Trophoblast cell (in vitro differentiated cells and primary cell): ENCODE measurements at regions not wholly inside any gene's neighbourhood (a gene's known extent, or its start where the extent isn't known, plus 50 kb on each side); places are given as distances from the start of the nearest gene placed in this dataset.
A peak's percentile ranks its signal among the peaks of the same experiment; 100 is the strongest.

ENCODE experiments used
- DNase-seq, 2 donors: peaks; one replicate each; pipeline ENCODE4 v3.0.0-alpha.2; 2016
- H2AFZ ChIP-seq: 2 replicates; pipeline ENCODE4 v1.6.1; 2013; ENCODE audit warnings: low read length, moderate library complexity, mild to moderate bottlenecking; ENCODE audit not compliant: insufficient read depth, poor library complexity
- H2AK5ac ChIP-seq: 2 replicates; pipeline ENCODE4 v1.6.1; 2013; ENCODE audit warnings: mild to moderate bottlenecking, low read length
- H2BK120ac ChIP-seq: 2 replicates; pipeline ENCODE4 v1.6.1; 2013; ENCODE audit warnings: low read length, mild to moderate bottlenecking, moderate library complexity; ENCODE audit not compliant: insufficient read depth, poor library complexity
- H2BK12ac ChIP-seq: 2 replicates; pipeline ENCODE4 v1.6.1; 2013; ENCODE audit warnings: mild to moderate bottlenecking, low read length, moderate library complexity
- H2BK5ac ChIP-seq: 2 replicates; pipeline ENCODE4 v1.6.1; 2013; ENCODE audit warnings: low read length, low read depth, moderate library complexity, mild to moderate bottlenecking; ENCODE audit not compliant: poor library complexity
- H3K14ac ChIP-seq: 2 replicates; pipeline ENCODE4 v1.6.1; 2013; ENCODE audit warnings: mild to moderate bottlenecking, low read length
- H3K18ac ChIP-seq: 2 replicates; pipeline ENCODE4 v1.6.1; 2013; ENCODE audit warnings: mild to moderate bottlenecking, low read length
- H3K23ac ChIP-seq: 2 replicates; pipeline ENCODE4 v1.6.1; 2013; ENCODE audit warnings: low read length
- H3K27ac ChIP-seq: 2 replicates; pipeline ENCODE4 v1.5.1; 2013; ENCODE audit warnings: low read depth, mild to moderate bottlenecking, inconsistent platforms, low read length, moderate library complexity
- H3K27me3 ChIP-seq: 2 replicates; pipeline ENCODE4 v1.6.1; 2013; ENCODE audit warnings: inconsistent platforms, mild to moderate bottlenecking, low read length, moderate library complexity; ENCODE audit not compliant: insufficient read depth
- H3K36me3 ChIP-seq, 2 experiments: 1 replicate in 1 of 2; 2 replicates in 1 of 2; pipeline ENCODE4 v1.6.1; 2013; ENCODE audit warnings: low read length in 2 of 2, mild to moderate bottlenecking in 2 of 2, moderate library complexity in 1 of 2; ENCODE audit not compliant: insufficient read depth in 2 of 2, control insufficient read depth in 1 of 2
- H3K4ac ChIP-seq: 2 replicates; pipeline ENCODE4 v1.6.1; 2013; ENCODE audit warnings: low read depth, mild to moderate bottlenecking, low read length, moderate library complexity
- H3K4me1 ChIP-seq, 2 experiments: 1 replicate in 1 of 2; 2 replicates in 1 of 2; pipeline ENCODE4 v1.6.1; 2013; ENCODE audit warnings: low read length in 2 of 2, mild to moderate bottlenecking in 2 of 2, moderate library complexity in 1 of 2; ENCODE audit not compliant: insufficient read depth in 2 of 2, control insufficient read depth in 1 of 2
- H3K4me2 ChIP-seq: 2 replicates; pipeline ENCODE4 v1.6.1; 2013; ENCODE audit warnings: inconsistent platforms, mild to moderate bottlenecking, low read length, moderate library complexity
- H3K4me3 ChIP-seq: 2 replicates; pipeline ENCODE4 v1.5.1; 2013; ENCODE audit warnings: mild to moderate bottlenecking, low read depth, low read length, inconsistent platforms
- H3K79me1 ChIP-seq: one replicate; pipeline ENCODE4 v1.6.1; 2013; ENCODE audit warnings: low read length
- H3K79me2 ChIP-seq: 2 replicates; pipeline ENCODE4 v1.6.1; 2013; ENCODE audit warnings: low read length, mild to moderate bottlenecking; ENCODE audit not compliant: control insufficient read depth, insufficient read depth, poor library complexity
- H3K9ac ChIP-seq: 2 replicates; pipeline ENCODE4 v1.6.1; 2013; ENCODE audit warnings: mild to moderate bottlenecking, low read length
- H3K9me3 ChIP-seq: 2 replicates; pipeline ENCODE4 v1.6.1; 2013; ENCODE audit warnings: low read depth, mild to moderate bottlenecking, control low read depth, inconsistent platforms, low read length; ENCODE audit not compliant: insufficient read depth
- H4K12ac ChIP-seq: 2 replicates; pipeline ENCODE4 v1.6.1; 2013; ENCODE audit warnings: low read depth, mild to moderate bottlenecking, low read length, moderate library complexity
- H4K8ac ChIP-seq: 2 replicates; pipeline ENCODE4 v1.6.1; 2013; ENCODE audit warnings: low read depth, mild to moderate bottlenecking, low read length, moderate library complexity
- H4K91ac ChIP-seq: one replicate; pipeline ENCODE4 v1.6.1; 2013; ENCODE audit warnings: low read depth, mild to moderate bottlenecking, low read length, moderate library complexity
- WGBS: extraction: QIAGEN DNeasy Blood & Tissue Kit; methylation state at CpG from one replicate; pipeline ENCODE4 v1.1.7; 2013; ENCODE audit warnings: missing lambda C conversion rate; ENCODE audit not compliant: insufficient read length, insufficient coverage; ENCODE audit errors: extremely low coverage; 5-methylcytosine and 5-hydroxymethylcytosine counted together

DNA sequence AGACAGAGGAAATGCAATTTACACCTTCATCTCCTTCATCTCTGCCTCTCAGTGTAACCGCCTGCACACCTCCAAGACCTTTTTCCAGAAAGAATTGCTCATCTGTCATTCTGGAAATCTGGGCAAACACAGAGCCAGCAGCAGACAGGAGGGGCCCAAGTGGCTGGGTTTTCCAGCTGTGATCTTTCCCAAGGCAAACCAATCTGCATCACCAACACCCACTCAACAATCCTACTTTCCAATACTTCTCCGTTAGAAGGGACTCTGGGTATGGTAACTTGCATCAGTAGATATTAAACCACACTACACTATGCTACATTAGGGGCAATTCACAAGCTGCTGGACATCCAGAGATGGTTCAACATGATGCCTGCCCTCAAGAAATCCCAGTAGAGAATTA, 781.8 kb upstream of the AUTS2 start:
- H2BK12ac ChIP-seq, result no peak overlapping the region
- no peak for DNase-seq
- no peak overlapping the region for H3K4me3 ChIP-seq
- H3K79me2 ChIP-seq, result no peaks in the 10 kb centered on the region
- H3K4me2 ChIP-seq, result no peak overlapping the region
- H3K14ac ChIP-seq, result no peak overlapping the region
- no peaks in the 10 kb centered on the region for H3K36me3 ChIP-seq
- no peak overlapping the region for H4K8ac ChIP-seq
- no peak overlapping the region for H3K9ac ChIP-seq
- H3K18ac ChIP-seq, result no peak overlapping the region
- no peaks in the 10 kb centered on the region for H3K9me3 ChIP-seq
- H3K27ac ChIP-seq, result no peak overlapping the region
- H2BK5ac ChIP-seq, result no peak overlapping the region
- H2BK120ac ChIP-seq, result no peak overlapping the region
- H3K4ac ChIP-seq, result no peak overlapping the region
- H4K12ac ChIP-seq, result no peak overlapping the region
- no peaks in the 10 kb centered on the region for H3K27me3 ChIP-seq
- no peak overlapping the region for H2AFZ ChIP-seq
- no peak overlapping the region for H4K91ac ChIP-seq
- H3K23ac ChIP-seq, result no peak overlapping the region
- no CpG with 5 or more reads among the region's 2 CpGs for WGBS
- no peaks in the 10 kb centered on the region for H3K4me1 ChIP-seq
- H3K79me1 ChIP-seq, result no peaks in the 10 kb centered on the region
- no peak overlapping the region for H2AK5ac ChIP-seq

DNA sequence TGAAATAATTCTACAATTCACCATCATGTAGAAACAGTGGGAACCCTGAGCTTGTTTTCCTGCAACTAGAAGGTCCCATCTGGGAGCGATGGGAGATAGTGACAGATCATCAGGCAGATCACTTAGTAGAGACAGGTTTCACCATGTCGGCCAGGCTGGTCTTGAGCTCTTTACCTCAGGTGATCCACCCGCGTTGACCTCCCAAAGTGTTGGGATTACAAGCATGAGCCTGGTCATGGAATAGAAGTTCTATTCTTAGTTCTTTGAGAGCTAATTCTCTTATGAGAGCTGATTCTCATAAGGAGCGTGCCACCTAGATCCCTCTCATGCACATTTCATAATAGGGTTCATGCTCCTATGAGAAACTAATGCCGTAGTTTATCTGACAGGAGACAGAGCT, 778.0 kb upstream of the AUTS2 start:
- no peak overlapping the region for H3K4me3 ChIP-seq
- no peak overlapping the region for H3K23ac ChIP-seq
- no peak overlapping the region for H3K27ac ChIP-seq
- no peak overlapping the region for H3K4ac ChIP-seq
- H4K91ac ChIP-seq, result no peak overlapping the region
- H3K14ac ChIP-seq, result no peak overlapping the region
- H2AK5ac ChIP-seq, result no peak overlapping the region
- no peaks in the 10 kb centered on the region for H3K4me1 ChIP-seq
- no peak overlapping the region for H4K8ac ChIP-seq
- H3K18ac ChIP-seq, result no peak overlapping the region
- DNase-seq, result no peak
- WGBS, result no CpG with 5 or more reads among the region's 6 CpGs
- H3K36me3 ChIP-seq, result no peaks in the 10 kb centered on the region
- no peaks in the 10 kb centered on the region for H3K27me3 ChIP-seq
- no peaks in the 10 kb centered on the region for H3K79me2 ChIP-seq
- H2BK5ac ChIP-seq, result no peak overlapping the region
- H3K9me3 ChIP-seq, result peaks cover 4% of the 10 kb centered on the region
- no peak overlapping the region for H3K9ac ChIP-seq
- H2BK12ac ChIP-seq, result no peak overlapping the region
- H4K12ac ChIP-seq, result no peak overlapping the region
- H3K79me1 ChIP-seq, result no peaks in the 10 kb centered on the region
- no peak overlapping the region for H3K4me2 ChIP-seq
- no peak overlapping the region for H2BK120ac ChIP-seq
- no peak overlapping the region for H2AFZ ChIP-seq

DNA sequence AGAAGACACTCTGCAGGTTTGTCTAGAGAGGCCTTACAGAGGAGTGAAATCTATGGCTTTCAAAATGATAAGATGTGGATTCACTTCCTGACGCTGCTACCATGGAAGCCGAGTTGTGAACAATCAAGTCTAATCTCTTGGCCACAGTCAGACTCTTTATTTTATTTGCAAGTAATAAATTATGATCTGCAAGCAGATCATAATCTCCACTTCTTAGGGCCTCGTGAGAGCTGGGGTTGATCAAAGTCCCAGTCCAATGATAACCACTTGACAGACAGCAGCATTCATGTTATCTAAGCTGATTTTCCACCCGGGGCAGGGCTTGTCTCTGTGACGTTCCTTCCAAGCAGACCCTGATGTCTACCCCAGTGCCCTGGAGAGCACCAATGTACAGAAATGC, 776.4 kb upstream of the AUTS2 start:
- no peaks in the 10 kb centered on the region for H3K36me3 ChIP-seq
- no peak overlapping the region for H4K12ac ChIP-seq
- WGBS, result no CpG with 5 or more reads among the region's 5 CpGs
- no peak overlapping the region for H3K18ac ChIP-seq
- no peak overlapping the region for H3K4ac ChIP-seq
- no peak overlapping the region for H2AFZ ChIP-seq
- H3K4me2 ChIP-seq, result no peak overlapping the region
- H3K27ac ChIP-seq, result no peak overlapping the region
- no peak overlapping the region for H3K14ac ChIP-seq
- no peaks in the 10 kb centered on the region for H3K79me2 ChIP-seq
- no peak overlapping the region for H2BK5ac ChIP-seq
- no peaks in the 10 kb centered on the region for H3K79me1 ChIP-seq
- H2BK12ac ChIP-seq, result no peak overlapping the region
- peaks cover 4% of the 10 kb centered on the region for H3K9me3 ChIP-seq
- H3K4me1 ChIP-seq, result no peaks in the 10 kb centered on the region
- H3K9ac ChIP-seq, result no peak overlapping the region
- H2AK5ac ChIP-seq, result no peak overlapping the region
- H3K4me3 ChIP-seq, result no peak overlapping the region
- H4K91ac ChIP-seq, result no peak overlapping the region
- H2BK120ac ChIP-seq, result no peak overlapping the region
- H3K27me3 ChIP-seq, result no peaks in the 10 kb centered on the region
- no peak overlapping the region for H3K23ac ChIP-seq
- DNase-seq, result no peak
- H4K8ac ChIP-seq, result no peak overlapping the region

DNA sequence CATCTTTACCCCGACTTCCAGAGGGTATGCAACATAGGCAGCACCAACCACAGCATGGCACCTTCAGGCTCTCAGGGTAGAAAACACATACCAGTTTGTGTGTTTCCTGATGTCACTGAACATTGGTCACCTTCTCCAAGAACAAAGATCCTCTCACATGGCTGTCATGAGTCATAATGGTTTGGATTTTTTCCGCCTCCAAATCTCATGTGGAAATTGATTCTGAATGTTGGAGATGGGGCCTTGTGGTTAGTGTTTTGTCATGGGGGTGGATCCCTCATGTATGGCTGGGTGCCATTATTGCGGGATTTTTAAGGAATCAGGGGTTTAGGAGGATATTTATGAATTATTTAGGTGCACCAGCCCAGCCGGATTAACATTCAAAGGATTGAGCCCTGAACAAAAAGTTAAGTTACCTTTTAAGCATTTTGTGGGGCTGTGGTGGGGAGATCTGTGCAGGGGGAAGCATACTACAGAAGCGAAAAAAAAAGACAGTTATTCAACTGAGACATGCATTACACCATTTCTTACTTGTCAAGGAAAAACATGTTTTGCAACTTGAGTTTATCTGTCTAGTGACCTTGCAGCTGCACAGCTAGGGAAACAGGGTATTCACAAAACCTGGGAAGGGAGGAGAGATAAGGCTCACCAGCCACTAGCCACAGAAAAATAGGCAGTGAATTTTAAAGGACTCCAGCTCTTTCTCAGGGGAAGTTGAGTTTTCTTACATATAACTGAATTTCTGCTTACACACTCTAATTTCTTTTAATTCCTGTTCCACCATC, 774.1 kb upstream of the AUTS2 start:
- H3K27ac ChIP-seq, result no peak overlapping the region
- H4K8ac ChIP-seq, result no peak overlapping the region
- no peak for DNase-seq
- H3K23ac ChIP-seq, result no peak overlapping the region
- no peak overlapping the region for H3K4ac ChIP-seq
- no peak overlapping the region for H2BK120ac ChIP-seq
- WGBS, result no CpG with 5 or more reads among the region's 5 CpGs
- peak overlapping the region; percentile 18 for H3K9ac ChIP-seq
- H3K36me3 ChIP-seq, result no peaks in the 10 kb centered on the region
- no peak overlapping the region for H4K91ac ChIP-seq
- no peak overlapping the region for H3K18ac ChIP-seq
- H3K79me2 ChIP-seq, result no peaks in the 10 kb centered on the region
- no peaks in the 10 kb centered on the region for H3K79me1 ChIP-seq
- H3K4me1 ChIP-seq, result no peaks in the 10 kb centered on the region
- no peak overlapping the region for H4K12ac ChIP-seq
- no peak overlapping the region for H3K14ac ChIP-seq
- H3K4me3 ChIP-seq, result no peak overlapping the region
- H2BK5ac ChIP-seq, result no peak overlapping the region
- no peak overlapping the region for H3K4me2 ChIP-seq
- no peak overlapping the region for H2AK5ac ChIP-seq
- H3K27me3 ChIP-seq, result no peaks in the 10 kb centered on the region
- H2BK12ac ChIP-seq, result no peak overlapping the region
- peaks cover 4% of the 10 kb centered on the region for H3K9me3 ChIP-seq
- no peak overlapping the region for H2AFZ ChIP-seq
